Endodermal cell (in vitro differentiated cells): ENCODE measurements at regions not wholly inside any gene's neighbourhood (a gene's known extent, or its start where the extent isn't known, plus 50 kb on each side); places are given as distances from the start of the nearest gene placed in this dataset.
A peak's percentile ranks its signal among the peaks of the same experiment; 100 is the strongest.

Source experiments
- DNase-seq: peaks from one replicate; pipeline ENCODE4 v3.0.0-alpha.2; 2017
- H3K27ac ChIP-seq: 2 replicates; pipeline ENCODE4 v1.5.1; 2013; ENCODE audit warnings: mild to moderate bottlenecking, low read depth, low read length, moderate library complexity
- H3K27me3 ChIP-seq: 2 replicates; pipeline ENCODE4 v1.6.1; 2013; ENCODE audit warnings: mild to moderate bottlenecking, low read length, moderate library complexity; ENCODE audit not compliant: insufficient read depth, control insufficient read depth, poor library complexity, severe bottlenecking
- H3K36me3 ChIP-seq: 2 replicates; pipeline ENCODE4 v1.7.0; 2013; ENCODE audit warnings: mild to moderate bottlenecking, low read length, moderate library complexity; ENCODE audit not compliant: control insufficient read depth, insufficient read depth
- H3K4me1 ChIP-seq: one replicate; pipeline ENCODE4 v1.7.0; 2013; ENCODE audit warnings: low read length; ENCODE audit not compliant: control insufficient read depth, insufficient read depth
- H3K4me3 ChIP-seq: 2 replicates; pipeline ENCODE4 v1.5.1; 2013; ENCODE audit warnings: mild to moderate bottlenecking, low read length, moderate library complexity
- H3K9ac ChIP-seq: 2 replicates; pipeline ENCODE4 v1.6.1; 2013; ENCODE audit warnings: mild to moderate bottlenecking, low read length, moderate library complexity; ENCODE audit not compliant: poor library complexity, severe bottlenecking; ENCODE audit errors: extremely low read depth
- H3K9me3 ChIP-seq: 2 replicates; pipeline ENCODE4 v1.6.1; 2013; ENCODE audit warnings: mild to moderate bottlenecking, low read length, moderate library complexity; ENCODE audit not compliant: control insufficient read depth
- H3K27ac Mint-ChIP-seq: 2 replicates; pipeline ENCODE4 v1.8.0; 2020; ENCODE audit warnings: mixed read lengths
- H3K27me3 Mint-ChIP-seq: 2 replicates; pipeline ENCODE4 v1.8.0; 2021; ENCODE audit warnings: mild to moderate bottlenecking, mixed read lengths; ENCODE audit not compliant: insufficient read depth
- H3K36me3 Mint-ChIP-seq: 2 replicates; pipeline ENCODE4 v1.8.0; 2020; ENCODE audit warnings: low read depth, mixed read lengths
- H3K4me1 Mint-ChIP-seq: 2 replicates; pipeline ENCODE4 v1.8.0; 2020; ENCODE audit warnings: mixed read lengths
- H3K4me3 Mint-ChIP-seq: 2 replicates; pipeline ENCODE4 v1.8.0; 2020; ENCODE audit warnings: mild to moderate bottlenecking, moderate library complexity, mixed read lengths
- H3K9me3 Mint-ChIP-seq: 2 replicates; pipeline ENCODE4 v1.8.0; 2020; ENCODE audit warnings: mild to moderate bottlenecking, mixed read lengths
- CTCF ChIP-seq: fragments of 200-600 bp; sonication (generic); conservative IDR thresholded peaks from 2 replicates; pipeline ENCODE4 v1.5.0; 2021; ENCODE audit warnings: antibody characterized with exemption, mild to moderate bottlenecking
- WGBS, 2 experiments: methylation state at CpG; one replicate each; pipeline versions ENCODE4 v1.1.5 to v1.1.7; 2013; ENCODE audit warnings: missing lambda C conversion rate in 2 of 2, mixed read lengths in 1 of 2; ENCODE audit not compliant: insufficient coverage in 1 of 2, insufficient read length in 1 of 2; 5-methylcytosine and 5-hydroxymethylcytosine counted together

GRCh38 chr7:36010656-36011587, 142.1 kb upstream of the EEPD1 start:
- H3K4me3 Mint-ChIP-seq, result no peak overlapping the region

GRCh38 chr7:36011588-36011965, 141.5 kb upstream of the EEPD1 start:
- H3K27ac Mint-ChIP-seq, result no peak overlapping the region
- TF ChIP-seq CTCF, result no peak
- WGBS, 2 experiments, result 32 to 37% methylated on average over 8 of the region's 8 CpGs
- H3K27me3 ChIP-seq, result no peaks in the 10 kb centered on the region
- no peaks in the 10 kb centered on the region for H3K4me1 ChIP-seq
- no peaks in the 10 kb centered on the region for H3K9me3 ChIP-seq
- H3K4me3 ChIP-seq, result no peak overlapping the region
- H3K27me3 Mint-ChIP-seq, result peaks cover 6% of the 10 kb centered on the region
- DNase-seq, result peak; percentile 79
- no peaks in the 10 kb centered on the region for H3K36me3 ChIP-seq
- H3K27ac ChIP-seq, result no peak overlapping the region
- H3K36me3 Mint-ChIP-seq, result no peaks in the 10 kb centered on the region
- H3K4me3 Mint-ChIP-seq, result no peak overlapping the region
- H3K9me3 Mint-ChIP-seq, result no peaks in the 10 kb centered on the region
- H3K9ac ChIP-seq, result no peak overlapping the region
- H3K4me1 Mint-ChIP-seq, result peaks cover 8% of the 10 kb centered on the region

More at GRCh38 chr7:36010656-36011587, 142.1 kb upstream of the EEPD1 start:
- no peaks in the 10 kb centered on the region for H3K4me1 ChIP-seq
- no peaks in the 10 kb centered on the region for H3K27me3 ChIP-seq
- peak; percentile 28 for DNase-seq
- no peak overlapping the region for H3K4me3 ChIP-seq
- Mint-ChIP-seq H3K27ac (no peak overlapping the region), H3K36me3 (no peaks in the 10 kb centered on the region), H3K9me3 (no peaks in the 10 kb centered on the region), H3K4me1 (peaks cover 8% of the 10 kb centered on the region), H3K27me3 (peaks cover 6% of the 10 kb centered on the region)
- 88 to 93% methylated on average over 6 to 11 of the region's 11 CpGs for WGBS, 2 experiments
- no peak for TF ChIP-seq CTCF
- no peaks in the 10 kb centered on the region for H3K36me3 ChIP-seq
- H3K9me3 ChIP-seq, result no peaks in the 10 kb centered on the region
- no peak overlapping the region for H3K27ac ChIP-seq
- no peak overlapping the region for H3K9ac ChIP-seq

- DNase-seq, result peak; percentile 18
- H3K36me3 ChIP-seq, result no peaks in the 10 kb centered on the region
- no peaks in the 10 kb centered on the region for H3K36me3 Mint-ChIP-seq
- H3K9me3 ChIP-seq, result no peaks in the 10 kb centered on the region
- peaks cover 6% of the 10 kb centered on the region for H3K27me3 Mint-ChIP-seq
- 89% methylated on average over 7 of the region's 7 CpGs; no CpG with 5 or more reads in 1 of the 2 experiments for WGBS, 2 experiments
- no peak overlapping the region for H3K4me3 ChIP-seq
- TF ChIP-seq CTCF, result no peak
- no peak overlapping the region for H3K9ac ChIP-seq
- H3K4me1 Mint-ChIP-seq, result peaks cover 6% of the 10 kb centered on the region
- no peak overlapping the region for H3K27ac ChIP-seq
- H3K9me3 Mint-ChIP-seq, result no peaks in the 10 kb centered on the region
- no peaks in the 10 kb centered on the region for H3K4me1 ChIP-seq
- H3K27me3 ChIP-seq, result no peaks in the 10 kb centered on the region
- no peak overlapping the region for H3K4me3 Mint-ChIP-seq
- H3K27ac Mint-ChIP-seq, result no peak overlapping the region
Measured at GRCh38 chr7:36013246-36014014, 139.6 kb upstream of the EEPD1 start.
